Iris pigment epithelial cell (primary cell): ENCODE measurements at regions not wholly inside any gene's neighbourhood (a gene's known extent, or its start where the extent isn't known, plus 50 kb on each side); places are given as distances from the start of the nearest gene placed in this dataset.
A peak's percentile ranks its signal among the peaks of the same experiment; 100 is the strongest.
"Not testable (repeated sequence)": the region's sequence is repeated elsewhere in the genome, so short reads cannot be mapped to it uniquely, and the experiment has no call there.

Experiments used
- DNase-seq: peaks from one replicate; pipeline ENCODE4 v3.0.0-alpha.2; 2011; ENCODE audit warnings: low read depth

DNA sequence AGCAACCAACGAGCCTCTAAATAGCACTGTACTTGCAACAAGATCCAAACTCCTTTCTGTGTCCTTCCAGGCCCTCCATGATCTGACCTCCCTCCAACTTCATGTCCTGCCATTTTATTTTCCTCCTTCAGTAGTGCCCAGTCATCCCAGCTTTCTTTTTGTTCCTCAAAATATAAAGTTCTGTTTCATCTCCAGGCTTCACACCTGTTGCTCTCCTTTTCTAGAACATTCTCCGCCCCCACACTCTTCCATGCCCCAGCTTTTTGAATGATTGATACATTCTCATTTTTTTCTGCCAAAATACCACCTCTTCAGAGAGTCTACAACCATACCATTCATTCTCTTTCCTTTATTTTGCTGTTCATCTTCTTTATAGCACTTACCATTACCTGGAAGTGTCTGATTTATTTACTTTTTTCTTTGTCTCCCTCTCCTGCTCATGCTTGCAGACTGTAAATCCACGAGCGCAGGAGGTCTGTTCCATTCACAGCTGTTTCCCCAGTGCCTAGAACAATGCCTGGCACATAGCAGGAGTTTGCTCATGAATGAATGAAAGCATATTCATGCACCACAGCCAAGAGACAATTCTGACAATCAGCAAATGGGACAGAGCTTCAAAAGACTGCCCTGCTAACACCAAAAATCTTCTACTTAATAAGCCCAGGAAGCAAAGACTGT, 296.4 kb downstream of the RPAP3 start:
- no peak for DNase-seq

DNA sequence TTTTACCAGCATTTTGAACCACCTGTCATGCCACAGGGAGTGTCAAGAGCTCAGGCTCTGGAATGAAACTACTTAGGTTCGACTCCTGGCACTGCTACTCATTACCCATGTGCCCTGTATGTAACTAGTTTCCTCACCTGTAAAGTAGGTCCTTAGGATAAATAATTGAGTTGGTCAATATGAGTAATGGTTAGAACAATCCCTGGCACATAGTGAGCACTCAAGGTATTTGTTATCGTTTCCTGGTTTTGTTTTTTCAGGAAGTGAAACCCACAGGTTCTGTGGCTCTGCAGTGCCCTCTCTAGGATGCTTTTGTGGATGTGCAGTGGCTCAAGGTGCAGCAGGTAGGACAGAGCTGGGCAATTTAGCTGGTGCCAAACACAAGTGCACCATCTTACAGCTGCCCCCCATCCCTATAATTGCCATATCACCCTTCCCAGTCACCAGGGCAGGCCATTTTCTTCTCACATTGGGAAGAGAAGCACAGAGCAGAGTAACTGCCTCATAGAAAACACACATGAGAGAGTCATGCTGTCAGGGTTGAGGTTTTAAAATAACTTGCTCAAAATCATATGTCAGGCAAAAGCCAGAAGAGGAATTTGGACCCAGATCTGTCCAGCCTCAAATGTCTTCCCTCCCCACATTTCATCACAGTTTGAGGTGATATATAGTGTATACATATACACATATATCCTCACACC, 297.5 kb downstream of the RPAP3 start:
- DNase-seq, result no peak

DNA sequence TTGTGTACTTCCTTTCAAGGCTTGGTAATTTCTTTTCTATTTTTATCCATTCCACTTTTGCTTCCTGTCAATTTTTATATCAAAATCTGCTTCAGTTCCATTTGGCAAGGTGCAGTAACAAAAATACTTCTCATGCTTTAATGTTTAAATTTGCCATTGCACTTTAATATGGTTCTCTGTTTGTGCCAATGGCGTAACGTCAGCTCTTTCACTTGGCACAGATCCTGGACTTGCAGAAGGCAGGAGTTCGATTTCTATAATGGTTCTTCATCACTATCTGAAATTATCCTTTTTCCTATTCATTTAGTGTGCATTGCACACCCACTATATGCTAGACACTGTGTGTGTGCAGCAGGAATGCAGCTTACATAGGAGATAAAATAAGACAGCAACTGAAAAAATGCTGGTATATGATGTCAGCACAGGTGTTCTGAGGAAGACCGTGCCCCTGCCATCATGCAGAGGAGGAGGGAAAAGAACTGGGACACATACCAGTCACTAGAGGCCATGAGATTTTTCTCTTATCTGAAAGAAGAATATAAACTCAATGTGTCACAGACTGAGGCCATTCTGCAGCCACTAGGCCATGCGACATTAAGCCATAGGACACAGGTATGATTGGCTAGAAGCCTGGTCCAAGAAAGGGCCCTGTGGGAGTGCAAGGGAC, 298.2 kb downstream of the RPAP3 start:
- no peak for DNase-seq

DNA sequence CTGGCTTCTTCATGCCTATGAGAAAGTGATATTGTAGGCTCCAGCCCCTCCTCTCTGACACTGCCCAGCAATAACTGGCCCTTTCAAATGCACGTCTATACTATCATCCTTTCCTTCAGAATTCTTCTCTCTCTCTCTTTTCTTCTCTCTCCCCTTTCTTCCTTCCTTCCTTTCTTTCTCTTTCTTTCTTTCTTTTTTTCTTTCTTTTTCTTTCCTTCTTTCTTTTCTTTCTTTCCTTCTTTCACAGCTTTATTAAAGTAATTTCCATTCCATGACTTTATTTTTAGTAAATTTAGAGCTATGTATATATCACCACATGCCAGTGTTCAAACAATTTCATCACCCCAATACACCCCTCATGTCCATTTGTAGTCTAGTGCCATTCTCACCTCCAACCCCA, 302.1 kb downstream of the RPAP3 start:
- DNase-seq, result no peak

DNA sequence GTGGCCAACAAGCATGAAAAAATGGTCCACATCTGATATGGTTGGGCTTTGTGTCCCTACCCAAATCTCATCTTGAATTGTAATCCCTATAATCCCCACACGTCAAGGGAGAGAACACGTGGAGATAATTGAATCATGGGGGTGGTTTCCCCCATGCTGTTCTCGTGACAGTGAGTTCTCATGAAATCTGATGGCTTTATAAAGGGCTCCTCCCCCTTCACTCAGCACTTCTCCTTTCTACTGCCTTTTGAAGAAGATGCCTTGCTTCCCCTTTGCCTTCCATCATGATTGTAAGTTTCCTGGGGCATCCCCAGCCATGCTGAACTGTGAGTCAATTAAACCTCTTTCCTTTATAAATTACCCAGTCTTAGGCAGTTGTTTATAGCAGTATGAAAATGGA, 304.6 kb downstream of the RPAP3 start:
- DNase-seq, result not testable (repeated sequence)

DNA sequence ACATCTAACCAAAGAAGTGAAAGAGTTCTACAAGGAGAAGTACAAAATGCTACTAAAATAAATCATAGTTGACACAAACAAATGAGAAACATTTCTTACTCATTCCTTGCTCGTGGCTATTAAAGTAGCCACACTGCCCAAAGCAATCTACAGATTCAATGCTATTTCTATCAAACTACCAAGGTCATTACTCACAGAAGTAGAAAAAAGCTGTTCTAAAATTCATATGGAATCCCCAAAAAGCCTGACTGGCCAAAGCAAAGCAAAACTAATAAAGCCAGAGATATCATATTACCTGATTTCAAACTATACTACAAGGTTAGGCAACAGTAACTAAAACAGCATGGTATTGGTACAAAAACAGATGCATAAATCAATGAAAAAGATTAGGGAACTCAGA, 305.6 kb downstream of the RPAP3 start:
- peak; percentile 50 for DNase-seq

DNA sequence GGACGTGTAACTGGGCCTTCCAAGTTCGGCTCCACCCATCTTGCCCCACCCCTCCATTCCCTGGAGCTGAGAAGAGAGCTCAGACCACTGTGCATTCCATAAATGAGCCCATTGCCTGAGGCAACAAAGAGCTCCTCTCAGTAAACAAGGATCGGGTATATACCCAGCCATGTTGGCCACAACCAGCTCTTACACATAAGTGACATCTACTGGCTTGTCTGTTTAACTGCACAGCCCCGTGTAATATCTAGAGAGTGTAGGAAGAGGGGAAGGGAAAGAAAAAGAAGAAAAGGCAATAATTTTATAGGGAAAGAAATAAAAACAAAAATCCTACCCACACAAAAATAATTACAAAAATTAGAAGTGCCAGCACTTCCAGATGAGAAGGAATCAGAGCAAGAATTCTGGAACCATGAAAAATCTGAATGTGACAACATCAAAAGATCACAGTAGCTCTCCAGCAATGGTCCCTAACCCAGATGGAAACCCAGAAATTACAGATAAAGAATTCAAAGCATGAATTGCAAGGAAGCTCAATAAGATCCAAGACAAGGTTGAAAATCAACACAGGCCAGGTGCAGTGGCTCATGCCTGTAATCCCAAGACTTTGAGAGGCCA, 308.1 kb downstream of the RPAP3 start:
- peak; percentile 85 for DNase-seq

DNA sequence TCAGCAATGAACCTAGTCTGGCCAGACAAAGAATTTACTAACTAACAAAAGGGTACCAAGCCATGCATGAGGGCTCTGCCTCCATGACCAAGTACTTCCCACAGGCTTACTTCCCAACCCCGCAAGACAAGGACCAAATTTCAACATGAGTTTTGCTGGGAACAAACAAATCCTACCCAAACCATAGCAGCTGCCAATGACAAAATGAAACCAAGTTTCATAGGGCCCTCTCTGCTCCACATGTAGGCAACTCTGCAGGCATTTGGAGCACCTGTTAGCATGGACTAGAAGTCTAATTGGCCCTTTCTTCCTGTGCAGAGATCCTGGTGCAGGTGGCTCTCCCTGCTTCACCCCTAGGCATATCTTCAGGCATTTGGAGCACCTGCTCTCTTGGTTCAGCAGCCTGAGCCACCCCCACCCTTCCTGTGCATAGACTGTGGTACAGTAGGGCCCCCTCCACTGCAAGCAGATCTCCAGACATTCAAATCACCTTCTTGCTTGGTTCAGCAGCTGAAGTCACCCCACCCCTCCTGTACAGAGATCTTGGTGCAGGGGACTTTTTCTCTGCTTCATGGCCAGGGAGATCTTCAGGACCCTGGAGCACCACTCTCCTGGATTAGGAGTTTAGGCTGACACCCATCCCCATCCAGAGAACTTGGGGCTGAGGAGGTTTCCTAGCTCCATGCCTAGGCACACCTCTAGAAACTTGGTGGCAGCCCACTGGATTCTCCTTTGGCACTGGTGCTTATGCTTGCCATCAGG, 308.7 kb downstream of the RPAP3 start:
- DNase-seq, result no peak

DNA sequence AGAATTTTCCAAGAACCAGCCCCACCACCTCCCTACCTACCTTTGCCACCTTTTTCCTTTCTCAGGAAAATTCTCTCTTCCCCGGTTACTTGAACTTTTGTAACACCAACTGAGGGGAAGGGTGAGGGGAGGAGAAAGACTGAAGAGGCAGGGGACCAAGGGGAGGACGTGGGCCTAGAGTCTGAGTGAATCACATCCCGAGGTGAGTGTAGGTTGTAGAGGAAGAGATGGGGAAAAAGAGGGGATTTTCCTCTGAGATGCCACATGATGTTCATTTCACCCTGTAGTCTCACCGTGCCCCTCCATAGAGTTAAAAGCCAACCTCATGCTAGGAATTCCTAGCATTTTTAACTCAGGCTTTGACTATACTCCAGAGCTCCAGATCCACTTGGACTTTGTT, 311.8 kb downstream of the RPAP3 start:
- DNase-seq, result no peak

DNA sequence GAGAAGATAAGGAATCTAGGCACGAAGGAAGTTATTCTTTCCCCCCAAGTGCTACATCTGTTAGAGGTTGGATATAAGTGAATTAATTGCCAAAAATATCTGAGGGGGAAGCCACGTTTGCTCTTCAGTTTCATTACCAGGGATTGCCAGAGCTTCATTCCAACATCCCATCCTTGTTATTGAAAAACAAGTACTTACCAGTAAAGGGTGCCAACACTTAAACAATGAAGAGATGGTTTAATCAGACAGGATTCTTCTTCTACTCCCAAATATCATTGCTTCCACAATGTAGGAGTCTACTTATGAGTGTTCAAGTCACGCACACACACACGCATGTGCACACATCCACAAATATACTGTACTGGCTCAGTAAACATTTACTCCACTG, 312.4 kb downstream of the RPAP3 start:
- DNase-seq, result peak; percentile 15

DNA sequence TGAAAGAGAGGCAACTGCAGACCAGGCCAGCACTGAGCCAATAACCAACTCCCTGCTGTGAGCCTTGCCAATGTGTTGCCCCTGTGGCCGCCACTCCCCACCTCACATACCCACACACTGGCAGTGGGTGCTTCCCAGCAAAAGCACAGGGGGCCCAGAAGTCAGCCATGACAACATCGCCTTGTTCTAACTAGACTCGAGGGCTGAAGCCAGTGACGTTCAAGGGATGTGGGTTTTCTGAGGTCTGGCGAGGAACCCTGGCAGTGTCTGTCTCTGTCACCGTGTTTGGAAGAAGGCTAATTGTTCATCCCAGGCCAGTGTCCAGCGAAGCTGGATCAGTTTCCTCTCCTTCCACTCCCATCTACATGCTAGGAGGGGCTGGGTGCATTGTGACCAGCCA, 311.8 kb upstream of the AMIGO2 start:
- no peak for DNase-seq

DNA sequence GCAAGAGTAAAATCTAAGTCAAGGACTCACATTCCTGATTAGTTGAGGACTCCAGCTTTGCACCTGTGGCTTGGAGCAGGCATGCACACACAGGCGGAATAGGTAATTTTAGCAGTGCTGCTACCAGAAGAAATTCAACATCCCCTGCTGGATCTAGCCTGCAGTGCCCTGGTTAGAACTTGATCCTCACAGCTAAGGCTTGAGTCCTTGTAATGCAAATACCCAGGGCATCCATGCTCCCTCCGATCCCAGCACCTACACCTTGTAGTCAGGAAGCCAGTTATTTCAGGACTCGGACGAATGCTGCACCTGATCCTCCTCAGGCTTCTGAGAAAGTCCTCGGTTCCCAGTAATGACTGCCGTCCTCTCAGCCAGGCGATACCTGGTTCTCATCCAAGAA, 309.0 kb upstream of the AMIGO2 start:
- DNase-seq, result no peak

DNA sequence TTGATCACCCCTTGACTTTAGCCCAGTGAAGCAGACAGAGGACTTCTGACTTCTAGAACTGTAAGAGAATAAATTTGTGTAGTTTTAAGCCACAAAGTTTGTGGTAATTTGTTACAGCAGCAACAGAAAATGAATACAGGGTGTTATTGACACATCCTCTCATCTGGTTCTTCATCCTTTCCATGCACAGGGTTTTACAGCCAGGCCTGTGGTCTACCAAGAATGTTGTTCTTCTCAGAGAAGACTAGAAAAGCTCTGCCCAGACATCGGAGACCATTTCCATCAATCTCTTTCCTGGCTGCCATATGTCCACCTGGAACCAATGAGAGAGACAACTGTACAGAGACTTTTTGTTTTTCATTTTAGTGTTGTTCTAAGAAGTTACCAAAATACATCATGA, 308.2 kb upstream of the AMIGO2 start:
- no peak for DNase-seq

DNA sequence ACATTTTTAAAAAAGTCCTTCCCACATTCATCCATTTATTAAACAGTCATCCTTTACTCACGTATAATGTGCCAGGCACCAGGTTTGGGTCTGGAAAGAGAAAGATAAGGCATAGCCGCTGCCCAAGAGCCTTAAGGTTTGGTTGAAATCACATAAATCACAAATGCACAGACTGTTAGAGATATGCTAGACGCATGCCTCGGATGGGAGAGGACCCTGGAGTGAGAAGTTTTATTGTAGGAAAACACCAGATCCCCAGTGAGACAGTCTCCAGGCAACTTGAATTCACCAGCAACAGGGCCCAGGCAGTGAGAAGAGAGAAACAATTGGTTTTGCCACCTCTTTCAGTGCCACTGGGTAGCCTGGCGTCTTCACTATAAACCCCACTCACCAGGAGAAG, 305.9 kb upstream of the AMIGO2 start:
- no peak for DNase-seq

DNA sequence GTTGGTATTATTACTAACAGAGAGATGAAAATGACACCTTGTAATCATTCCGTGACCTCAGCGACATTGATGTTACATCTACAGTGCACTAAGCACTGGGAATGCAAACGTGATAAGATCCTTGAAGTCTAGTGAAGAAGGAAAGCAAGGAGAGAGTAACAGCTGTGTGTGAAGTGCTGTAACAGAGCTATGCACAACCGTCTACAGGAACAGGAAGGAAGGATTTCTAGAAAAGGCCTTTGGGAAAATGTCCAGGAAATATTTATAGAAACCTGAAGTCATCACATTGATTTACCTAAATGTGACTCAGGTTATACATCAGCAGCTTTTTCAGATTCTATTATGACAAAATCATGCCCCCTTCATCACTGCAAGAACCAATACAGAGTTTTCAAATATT, 304.2 kb upstream of the AMIGO2 start:
- peak; percentile 69 for DNase-seq

DNA sequence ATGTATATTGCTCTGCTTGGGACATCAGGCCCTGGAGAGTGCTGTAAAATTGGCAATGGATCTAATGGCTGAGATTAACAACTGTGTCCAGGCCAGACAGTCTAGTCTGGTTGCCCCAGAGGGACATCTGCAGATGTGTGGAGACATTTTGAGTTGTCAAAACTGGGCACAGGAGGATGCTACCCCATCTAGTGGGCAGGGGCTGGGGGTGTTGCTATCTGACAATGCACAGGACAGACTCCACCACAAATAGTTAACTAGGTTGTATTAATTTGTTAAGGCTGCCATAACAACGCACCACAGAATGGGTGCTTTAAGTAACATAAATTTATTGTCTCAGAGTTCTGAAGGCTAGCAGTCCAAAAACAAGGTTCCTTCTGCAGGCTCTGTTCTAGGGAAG, 302.5 kb upstream of the AMIGO2 start:
- DNase-seq, result no peak

DNA sequence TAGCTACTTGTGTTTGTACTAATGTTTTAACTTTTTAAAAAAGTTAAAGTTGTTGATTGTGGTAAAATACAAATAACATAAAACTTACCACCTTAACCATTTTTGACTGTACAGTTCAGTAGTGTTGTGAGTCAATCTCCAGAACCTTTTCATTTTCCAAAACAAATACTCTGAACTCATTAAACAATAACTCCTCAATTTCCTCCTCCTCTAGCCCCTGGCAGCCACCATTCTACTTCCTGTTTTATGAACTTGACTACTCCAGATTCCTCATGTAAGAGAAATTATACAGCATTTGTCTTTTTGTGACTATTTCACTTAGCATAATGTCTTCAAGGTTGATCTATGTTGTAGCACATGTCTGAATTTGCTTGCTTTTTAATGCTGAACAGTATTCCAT, 299.1 kb upstream of the AMIGO2 start:
- no peak for DNase-seq

DNA sequence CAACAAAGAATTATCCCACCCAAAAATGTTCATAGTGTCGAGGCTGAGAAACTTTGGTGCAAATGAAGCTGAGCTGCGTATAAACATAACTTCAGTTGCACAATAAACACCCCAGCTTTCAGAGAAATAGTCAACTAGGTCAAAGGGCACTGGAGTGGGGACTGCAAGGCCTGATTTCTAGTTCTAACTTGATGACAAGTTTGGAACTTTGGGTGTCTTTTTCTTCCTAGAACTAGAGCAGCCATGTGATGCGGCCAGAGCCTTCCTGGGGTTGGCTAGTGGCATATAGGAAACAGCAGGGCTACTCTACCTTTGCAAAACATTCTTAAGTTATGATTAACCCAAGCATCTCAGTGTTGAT, 298.4 kb upstream of the AMIGO2 start:
- peak; percentile 23 for DNase-seq

DNA sequence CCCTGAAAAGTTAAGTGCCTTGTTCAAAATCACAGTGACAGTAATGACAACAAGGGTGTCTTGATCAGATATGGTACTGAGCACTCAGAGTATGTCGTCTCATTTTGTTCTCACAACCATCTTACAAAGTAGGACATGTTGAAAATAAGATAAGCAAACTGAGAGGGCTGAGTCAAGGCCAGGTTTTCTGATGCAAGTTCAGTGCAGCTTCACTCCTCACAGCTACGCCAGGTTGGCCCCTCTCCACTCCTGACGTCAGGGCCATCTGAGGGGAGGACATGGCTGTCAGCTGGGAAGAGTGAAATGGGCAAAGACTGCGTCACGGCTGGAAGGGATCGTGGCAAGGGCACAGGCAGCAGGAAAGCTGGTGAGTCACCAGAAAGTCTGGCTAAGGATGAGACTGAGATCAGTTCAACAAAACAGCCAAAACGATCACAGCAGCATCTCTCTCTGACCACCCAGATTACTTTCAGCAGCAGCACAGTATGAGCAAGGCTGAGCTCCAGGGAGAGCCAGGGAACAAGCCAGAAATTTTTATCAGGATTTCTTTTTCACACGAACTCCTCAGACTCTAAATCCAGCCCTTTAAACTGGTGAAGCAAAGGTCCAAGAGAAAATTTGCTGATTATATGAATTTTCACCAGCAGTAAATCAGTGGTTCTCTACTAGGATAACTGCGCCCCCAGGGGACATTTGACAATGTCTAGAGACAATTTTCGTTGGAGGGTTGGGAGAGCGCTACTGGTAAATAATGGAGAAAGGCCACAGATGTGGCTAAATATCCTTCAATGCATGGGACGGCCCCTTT, 297.9 kb upstream of the AMIGO2 start:
- DNase-seq, result peak; percentile 99

DNA sequence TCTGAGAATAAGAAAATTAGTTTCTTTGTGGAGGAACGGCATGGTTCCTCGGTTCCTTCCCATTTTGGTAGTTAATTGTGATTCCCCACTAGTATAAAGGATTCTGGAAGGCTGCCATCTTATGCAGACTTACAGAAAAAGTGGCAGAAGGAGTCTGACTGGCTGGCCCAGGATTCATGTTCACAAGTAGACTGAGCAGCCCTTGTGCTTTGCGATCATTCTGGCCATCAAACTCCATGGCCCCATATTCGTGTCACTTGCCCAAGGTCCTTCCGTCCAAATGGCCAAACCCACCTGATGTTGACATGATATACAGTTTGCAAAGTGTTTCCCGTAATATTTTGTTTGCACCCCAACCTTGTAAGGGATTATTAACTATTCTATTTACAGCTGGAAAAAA, 297.2 kb upstream of the AMIGO2 start:
- DNase-seq, result no peak

DNA sequence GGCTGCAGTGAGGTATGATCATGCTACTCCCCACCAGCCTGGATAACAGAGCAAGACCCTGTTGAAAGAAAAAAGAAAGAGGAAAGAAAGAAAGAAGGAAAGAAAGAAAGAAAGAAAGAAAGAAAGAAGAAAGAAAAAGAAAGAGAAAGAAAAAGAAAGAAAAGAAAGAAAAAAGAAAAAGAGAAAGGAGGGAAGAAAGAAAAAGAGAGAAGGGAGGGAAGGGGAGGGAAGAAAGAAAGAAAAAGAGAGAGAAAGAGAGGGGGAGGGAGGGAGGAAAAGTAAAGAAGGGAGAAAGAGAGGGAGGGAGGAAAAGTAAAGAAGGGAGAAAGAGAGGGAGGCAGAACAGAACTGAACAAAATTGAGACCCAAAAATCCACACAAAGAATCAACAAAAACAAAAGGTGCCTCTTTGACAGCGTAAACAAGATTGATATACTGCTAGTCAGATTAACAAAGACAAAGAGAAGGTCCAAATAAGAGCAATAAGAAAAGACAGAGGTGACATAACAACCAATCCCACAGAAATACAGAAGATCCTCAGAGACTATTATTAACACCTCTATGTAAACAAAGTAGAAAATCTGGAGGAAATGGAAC, 293.9 kb upstream of the AMIGO2 start:
- no peak for DNase-seq
